ENCODE measurements at regions not wholly inside any gene's neighbourhood (a gene's known extent, or its start where the extent isn't known, plus 50 kb on each side); places are given as distances from the start of the nearest gene placed in this dataset.

DNA sequence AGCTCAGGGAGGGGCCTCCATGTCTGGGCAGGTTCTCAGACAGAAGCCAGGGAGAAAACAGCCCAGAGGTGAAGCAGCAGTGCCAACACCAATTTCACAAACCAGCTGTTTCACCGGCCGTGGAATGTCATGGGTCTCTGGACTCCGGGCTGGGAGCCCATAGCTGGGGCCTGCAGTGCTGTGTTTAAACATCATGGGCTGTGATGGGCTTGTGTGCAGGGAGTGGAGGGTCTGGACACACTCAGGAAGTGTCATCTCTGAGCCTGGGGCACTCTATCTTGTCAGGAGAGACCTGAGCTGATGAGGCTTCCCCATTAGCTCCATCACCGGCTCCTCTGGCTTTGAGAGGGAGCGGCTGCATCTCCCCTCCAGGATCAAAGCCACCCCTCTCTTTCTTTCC lies 173.6 kb upstream of the IGSF21 start:
- no peak for DNase-seq

DNA sequence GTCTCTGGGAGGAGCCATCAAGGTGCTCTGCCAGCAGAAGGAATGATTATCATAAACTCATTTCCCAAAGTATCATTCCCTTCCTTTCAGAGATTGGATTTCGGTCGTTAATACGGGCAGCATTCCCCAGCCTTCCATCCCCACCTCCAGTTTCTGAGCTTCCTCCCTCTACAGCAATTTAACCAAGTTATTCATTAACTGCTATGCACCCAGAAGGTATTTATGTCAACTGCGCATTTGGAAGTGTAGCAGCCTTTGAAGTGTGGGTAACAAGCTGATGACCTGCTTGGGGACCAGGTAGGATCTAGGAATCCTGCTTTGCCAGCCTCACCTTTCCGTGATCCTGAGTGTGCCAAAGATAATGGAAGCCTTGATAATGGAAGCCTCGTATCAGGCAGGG lies 172.4 kb upstream of the IGSF21 start:
- DNase-seq = no peak

DNA sequence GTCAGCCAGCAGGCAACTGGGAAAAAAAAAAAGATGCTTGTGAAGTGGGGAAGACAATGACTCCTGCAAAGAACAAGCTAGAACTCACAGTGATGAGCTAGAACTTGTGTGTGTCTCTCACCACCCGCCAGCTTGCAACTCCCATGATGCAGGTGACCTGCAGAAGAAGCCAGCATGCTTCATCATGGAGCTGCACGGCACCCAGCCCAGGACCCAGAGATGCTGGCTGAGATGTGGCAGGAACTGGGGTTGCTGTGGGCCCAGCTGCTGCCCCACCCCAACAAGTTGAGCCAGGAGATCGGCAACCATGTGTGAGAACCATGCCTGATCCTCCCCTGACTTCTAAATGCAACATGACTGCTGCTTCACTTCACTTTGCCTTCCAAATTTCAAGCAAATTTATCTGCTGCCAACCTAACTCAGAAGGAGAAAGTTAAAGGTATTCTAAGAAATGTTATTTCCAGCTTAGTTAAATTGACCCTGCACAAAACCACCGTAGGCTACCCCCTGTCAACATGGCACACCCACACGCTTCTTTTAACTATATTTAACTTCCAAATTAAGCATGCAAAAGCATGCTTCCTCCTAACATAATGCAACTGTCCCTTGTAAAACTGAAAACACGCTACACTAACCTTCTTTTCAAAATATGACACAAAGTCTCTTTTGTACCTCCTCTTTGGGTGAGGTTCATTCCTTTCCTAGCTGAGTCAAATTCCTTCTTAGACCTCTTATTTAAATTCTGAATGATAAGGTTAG lies 166.0 kb upstream of the IGSF21 start:
- DNase-seq = no peak

GRCh38 chr1:17943506-17943905 lies 164.1 kb upstream of the IGSF21 start:
- no peak for DNase-seq

- DNase-seq = no peak
Measured at GRCh38 chr1:17944646-17945045, 163.0 kb upstream of the IGSF21 start.

GRCh38 chr1:17946434-17946833 lies 161.2 kb upstream of the IGSF21 start:
- DNase-seq = no peak

DNA sequence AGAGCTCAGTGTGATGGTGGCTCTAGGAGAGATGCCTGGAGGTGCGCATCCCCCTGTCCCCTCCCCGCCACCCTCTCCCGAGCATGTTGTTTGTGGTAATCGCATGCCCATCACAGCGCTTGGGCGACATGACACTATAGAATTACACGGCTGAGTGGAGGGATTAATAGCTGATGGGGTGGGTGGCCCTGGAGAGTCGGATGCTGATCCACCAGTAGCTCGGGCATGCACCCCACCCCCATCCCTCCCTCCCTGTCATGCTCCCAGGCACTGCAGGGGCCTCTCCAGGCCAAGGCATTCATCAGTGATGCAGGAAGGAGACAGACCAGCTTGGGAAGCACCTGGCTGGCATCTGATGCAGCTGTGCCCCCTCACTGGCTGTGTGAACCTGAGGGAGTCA lies 159.0 kb upstream of the IGSF21 start:
- DNase-seq = no peak

- DNase-seq = no peak
Measured at GRCh38 chr1:17949511-17949910, 158.1 kb upstream of the IGSF21 start.

DNA sequence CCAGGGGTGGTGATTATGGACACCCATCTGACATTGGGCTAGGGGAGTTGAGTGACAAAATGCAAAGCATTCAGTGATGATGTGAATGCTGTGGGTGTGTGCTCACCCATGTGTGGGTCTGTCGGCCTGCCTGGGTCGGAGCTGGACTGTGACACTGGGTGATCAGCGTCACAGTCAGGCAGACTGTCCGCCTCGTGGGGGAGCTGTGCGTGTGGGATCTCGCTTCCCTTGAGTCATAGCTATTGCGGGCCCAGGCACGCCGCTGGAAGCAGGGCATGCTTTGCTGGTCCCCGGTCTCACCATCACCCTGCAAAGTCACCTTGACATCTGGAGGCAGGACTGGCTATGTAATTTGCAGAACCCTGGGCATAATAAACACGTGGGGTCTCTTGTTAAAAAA lies 156.9 kb upstream of the IGSF21 start:
- no peak for DNase-seq

GRCh38 chr1:17952506-17952905 lies 155.1 kb upstream of the IGSF21 start:
- no peak for DNase-seq

- no peak for DNase-seq
Measured at GRCh38 chr1:17953921-17954320, 153.7 kb upstream of the IGSF21 start.

GRCh38 chr1:17955302-17956285 lies 152.0 kb upstream of the IGSF21 start:
- DNase-seq = no peak

- DNase-seq = no peak
Measured at GRCh38 chr1:17957588-17958267, 149.9 kb upstream of the IGSF21 start.

DNA sequence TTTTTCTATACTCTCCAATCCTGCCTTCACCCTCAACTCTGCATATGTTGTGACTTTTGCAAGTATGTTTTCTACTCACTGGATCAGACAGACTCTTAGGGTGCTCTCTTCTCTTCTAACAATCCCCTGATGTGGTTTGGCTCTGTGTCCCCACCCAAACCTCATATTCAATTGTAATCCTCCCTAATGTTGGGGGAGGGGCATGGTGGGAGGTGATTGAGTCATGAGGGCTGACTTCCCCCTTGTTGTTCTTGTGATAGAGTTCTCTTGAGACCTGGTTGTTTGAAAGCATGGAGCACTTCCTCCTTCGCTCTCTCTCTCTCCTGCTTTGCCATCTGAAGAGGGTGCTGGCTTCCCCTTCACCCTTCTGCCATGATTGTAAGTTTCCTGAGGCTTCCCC lies 148.9 kb upstream of the IGSF21 start:
- no peak for DNase-seq

- no peak for DNase-seq
Measured at GRCh38 chr1:17963513-17963912, 144.1 kb upstream of the IGSF21 start.

- no peak for DNase-seq
Measured at GRCh38 chr1:17965515-17966100, 142.0 kb upstream of the IGSF21 start.

DNA sequence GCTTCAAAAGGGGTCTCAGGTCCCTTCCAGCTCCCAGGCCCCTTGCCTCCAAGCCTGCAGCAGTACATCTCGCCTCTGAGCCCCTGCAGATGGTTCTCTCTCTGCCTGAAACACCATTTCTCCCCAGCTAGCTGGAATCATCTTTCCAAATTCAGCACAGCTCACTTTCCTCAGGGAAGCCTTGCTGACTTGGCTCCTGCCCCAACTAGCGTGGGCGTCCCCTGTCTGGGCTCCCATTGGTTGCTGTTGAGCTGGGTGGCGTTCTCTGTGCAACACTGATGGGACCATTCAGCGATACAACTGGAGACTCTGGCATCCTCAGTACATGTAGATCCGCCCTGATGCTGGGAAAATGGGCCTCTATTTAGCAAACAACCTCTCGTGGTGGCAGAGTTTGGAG lies 141.3 kb upstream of the IGSF21 start:
- DNase-seq = no peak

GRCh38 chr1:17967623-17968255 lies 139.9 kb upstream of the IGSF21 start:
- DNase-seq = no peak

DNA sequence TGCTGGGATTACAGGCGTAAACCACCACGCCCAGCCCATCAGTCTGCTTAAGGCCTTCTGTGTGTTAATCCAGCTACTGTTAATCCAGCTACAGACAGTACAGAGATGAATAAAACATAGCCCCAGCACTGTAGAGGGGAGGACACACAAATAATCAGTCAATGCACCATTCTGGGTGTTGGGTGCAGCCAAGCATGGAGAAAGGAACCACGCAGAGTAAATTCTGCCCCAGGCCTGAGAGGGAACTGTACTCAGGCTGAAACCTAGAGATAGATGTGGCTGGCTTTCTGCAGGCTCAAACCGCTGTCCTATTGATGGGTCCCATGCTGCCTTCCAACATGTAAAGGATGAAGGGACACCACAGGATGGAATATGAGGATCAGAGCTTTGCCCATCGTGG lies 136.8 kb upstream of the IGSF21 start:
- DNase-seq = no peak

DNA sequence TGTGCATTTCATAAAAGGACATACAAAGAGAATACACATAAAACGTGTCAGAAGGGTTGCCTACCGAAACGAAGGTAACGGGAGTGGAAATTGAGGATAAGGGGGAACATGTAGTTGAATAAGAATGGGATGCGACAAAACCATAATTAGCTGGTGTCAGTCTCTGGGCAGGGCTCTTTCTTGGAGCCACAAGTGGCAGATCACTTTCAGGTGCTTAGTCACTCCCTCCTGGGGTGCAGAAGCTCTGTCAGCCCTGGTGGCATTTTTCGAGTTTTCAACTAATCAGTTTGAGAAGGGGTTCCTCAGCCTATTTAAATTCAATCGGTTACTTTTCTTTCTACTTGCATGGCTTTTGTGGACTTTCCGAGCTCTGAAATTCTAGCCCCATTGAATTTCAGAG lies 133.9 kb upstream of the IGSF21 start:
- DNase-seq = no peak

GRCh38 chr1:17976854-17977253 lies 130.7 kb upstream of the IGSF21 start:
- DNase-seq = no peak

DNA sequence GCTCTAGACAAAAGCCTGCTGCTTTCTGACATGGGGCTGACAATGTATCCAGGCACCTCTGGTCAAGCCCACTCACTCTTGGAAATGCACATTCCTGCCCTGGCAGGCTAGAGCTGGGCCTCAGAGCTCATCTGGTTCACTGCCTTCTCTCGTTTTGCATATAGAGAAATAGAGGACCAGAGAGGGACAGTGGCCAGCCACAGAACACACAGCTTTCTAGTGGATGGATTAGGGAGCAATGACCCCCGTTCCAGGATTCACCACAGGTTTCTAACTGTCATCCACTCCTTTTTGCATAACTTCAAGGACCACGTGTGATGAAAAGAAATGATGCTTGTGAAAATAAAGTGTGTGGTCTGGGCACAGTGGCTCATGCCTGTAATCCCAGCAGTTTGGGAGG lies 129.6 kb upstream of the IGSF21 start:
- DNase-seq = no peak

DNA sequence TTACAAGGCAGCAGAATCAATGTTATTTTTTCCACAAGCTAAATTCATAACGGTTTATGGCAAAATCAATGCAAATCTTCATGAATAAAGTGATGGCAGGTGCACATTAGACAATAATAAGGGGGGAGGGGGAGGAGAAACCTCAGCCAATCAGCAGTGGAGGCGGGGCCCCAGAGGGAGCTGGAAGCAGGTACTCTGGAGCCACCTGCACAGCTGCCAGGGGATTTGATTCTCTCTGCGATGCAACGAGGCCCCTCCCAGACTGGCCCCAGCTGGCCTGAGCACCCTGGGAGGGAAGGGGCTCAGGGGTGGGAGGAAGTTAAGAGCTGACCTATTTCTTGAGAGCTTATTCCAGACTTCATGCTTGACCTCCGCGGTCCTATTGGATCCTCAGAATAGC lies 127.8 kb upstream of the IGSF21 start:
- DNase-seq = no peak

Data from amniotic stem cell (primary cell).